ENCODE measurements at regions not wholly inside any gene's neighbourhood (a gene's known extent, or its start where the extent isn't known, plus 50 kb on each side); places are given as distances from the start of the nearest gene placed in this dataset.

GRCh38 chr5:153101235-153102180 is 389.0 kb upstream of the GRIA1 start:
- DNase-seq (ENCODE audit: low read depth, low spot score): no peak

DNA sequence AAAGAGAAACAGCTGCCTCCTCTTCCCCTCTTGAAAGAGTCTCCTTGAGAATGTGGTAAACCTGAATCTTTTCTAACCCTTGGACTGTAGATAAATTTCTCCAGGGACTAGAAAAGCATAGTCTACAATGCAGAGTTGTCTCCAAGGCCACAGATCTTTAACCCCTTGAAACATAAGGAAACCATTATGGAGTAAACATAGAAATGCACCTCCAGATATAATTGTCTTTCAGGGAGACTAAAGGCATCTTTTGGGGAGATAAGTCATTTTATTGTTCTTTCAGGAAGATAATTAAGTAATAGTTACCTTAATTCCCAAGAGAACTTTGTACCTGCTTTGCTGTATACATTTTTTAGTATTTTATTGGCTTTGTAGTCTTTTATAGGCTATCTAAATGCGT is 373.6 kb upstream of the GRIA1 start:
- DNase-seq (ENCODE audit: low read depth, low spot score): no peak

DNA sequence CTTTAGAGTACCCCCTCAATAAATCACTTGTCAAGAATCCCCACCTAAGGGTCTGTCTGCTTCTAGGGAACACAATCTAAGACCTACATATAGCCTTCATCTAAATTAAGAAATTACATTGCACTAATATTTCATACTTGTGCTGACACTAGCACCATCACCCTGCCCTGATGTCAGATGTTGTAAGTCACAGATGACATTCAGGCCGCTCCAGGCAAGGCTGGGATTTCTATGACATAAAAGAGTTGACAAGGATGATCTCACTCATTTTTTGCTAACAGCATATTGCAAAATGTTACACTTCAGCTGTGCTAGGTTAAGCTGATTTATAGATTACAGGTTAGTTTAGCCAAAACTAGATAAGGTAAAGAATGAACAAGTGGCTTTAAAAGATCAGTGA is 372.5 kb upstream of the GRIA1 start:
- DNase-seq (ENCODE audit: low read depth, low spot score): no peak

DNA sequence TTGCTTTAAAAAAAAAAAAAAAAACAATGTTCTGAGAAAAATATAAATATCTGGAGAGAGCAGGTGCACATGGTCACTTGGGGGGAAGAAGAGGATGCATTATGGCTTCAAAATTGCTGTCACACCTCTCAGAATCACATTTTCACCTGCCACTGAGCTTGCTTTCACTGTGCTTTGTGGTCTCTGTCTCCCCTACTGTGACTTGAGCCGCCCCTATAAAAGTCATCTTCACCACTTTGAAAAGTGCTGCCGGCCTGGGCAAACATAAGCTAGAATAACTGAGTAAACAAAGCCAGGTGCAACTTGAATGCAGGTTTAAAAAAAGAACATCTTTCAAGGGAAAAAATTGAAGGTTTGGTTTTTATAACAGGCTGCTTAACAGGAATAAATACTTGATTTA is 368.1 kb upstream of the GRIA1 start:
- no peak for DNase-seq (ENCODE audit: low read depth, low spot score)

DNA sequence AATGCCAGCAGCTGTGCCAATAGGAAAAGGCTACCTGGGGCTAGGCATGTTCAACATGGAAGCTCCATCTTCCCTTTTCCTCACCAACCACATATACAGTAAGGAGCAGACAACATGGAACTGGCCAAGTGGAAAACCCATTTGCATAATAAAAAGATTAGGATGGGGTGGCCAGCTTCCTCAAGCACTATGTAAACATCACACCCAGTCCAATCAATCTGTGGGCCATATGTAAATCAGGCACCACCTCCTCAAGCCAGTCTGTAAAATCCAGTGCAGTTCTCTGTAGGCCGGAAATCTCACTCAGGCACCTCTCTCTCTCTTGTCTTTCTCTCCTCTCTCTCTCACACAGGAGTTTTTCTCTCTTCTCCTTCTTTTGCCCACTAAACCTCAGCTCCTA is 360.2 kb upstream of the GRIA1 start:
- no peak for DNase-seq (ENCODE audit: low read depth, low spot score)

DNA sequence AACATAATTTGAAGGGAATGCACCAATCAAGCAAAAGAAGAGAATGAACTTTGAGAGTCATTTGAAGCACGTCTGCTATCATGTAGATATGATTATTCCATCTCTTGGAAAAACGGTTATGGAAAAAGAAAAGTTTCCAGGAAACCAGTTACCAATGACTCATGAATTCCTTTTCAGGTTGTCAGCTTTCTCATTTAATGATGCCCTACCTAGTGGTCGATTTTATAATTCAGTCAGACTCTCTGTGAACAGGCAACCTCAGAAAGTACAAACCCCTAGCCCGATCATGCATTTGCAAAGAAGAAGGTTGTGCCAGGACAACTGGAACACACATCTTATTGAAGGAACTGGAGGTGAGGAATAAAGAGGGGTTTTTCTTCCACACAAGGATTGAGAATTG is 355.1 kb upstream of the GRIA1 start:
- DNase-seq (ENCODE audit: low read depth, low spot score): no peak

DNA sequence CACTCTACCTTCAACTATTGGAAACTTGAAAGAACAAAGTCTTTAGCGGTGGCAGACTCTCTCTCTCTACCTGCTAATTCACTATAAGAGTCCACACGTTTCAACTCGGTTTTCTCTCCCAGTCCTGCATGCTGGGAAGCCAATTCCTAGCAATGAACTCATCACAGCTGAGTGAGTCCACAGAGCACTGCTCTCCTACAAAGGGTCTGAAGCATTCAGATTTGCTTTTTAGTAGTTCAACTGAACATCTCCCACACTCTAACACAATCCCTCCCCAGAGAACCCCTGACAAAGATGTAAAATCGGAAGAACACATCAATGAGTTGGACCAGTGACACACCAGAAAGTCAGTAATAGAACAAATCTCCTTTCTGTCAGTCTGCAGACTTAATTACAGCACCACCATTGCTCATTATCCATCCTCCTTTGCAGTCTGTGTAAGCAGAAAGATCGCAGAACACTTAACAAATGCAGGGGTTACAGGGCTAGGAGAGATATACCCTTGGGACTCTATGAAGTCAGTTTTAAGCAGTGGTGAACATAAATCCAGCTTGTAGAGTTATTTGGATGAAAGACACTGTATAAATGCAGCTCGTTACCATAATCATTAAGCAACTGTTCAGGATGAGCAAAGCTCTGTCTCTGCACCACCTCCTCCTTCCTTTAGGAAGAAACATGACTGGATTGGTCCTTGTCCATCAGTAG is 353.4 kb upstream of the GRIA1 start:
- no peak for DNase-seq (ENCODE audit: low read depth, low spot score)

DNA sequence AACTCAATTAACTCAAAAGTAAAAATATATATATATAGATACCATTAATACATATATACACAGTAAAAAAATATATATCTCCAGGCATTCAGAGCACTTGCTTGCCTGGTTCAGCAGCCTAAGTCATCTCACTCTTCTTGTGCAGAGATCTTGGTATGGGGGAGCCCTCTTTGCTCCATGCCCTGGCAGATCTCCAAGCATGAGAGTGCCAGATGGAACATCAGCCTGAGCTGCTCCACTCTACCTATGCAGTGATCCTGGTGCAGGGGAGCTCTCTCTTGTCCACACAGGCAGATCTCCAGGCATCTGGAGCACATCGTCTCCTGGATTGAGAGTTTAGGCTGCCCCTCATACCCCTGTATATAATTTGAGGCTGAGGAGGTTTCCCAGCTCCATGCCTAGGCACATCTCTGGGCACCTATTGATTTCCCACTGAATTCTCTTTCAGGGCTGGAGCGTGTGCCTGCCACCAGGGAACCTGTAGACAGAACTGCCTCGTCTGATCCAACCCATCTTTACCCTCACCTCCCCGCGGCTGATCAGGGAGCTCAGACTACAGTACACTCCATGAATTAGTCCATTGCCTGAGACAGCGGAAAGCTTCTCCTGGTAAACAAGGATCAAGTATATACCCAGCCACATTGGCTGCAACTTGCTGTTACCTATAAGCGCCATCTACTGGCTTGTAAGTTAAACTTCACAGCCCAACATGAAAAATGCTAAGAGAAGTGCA is 342.4 kb upstream of the GRIA1 start:
- DNase-seq (ENCODE audit: low read depth, low spot score): peak; percentile 55

GRCh38 chr5:153148624-153148976 is 341.9 kb upstream of the GRIA1 start:
- DNase-seq (ENCODE audit: low read depth, low spot score): no peak

DNA sequence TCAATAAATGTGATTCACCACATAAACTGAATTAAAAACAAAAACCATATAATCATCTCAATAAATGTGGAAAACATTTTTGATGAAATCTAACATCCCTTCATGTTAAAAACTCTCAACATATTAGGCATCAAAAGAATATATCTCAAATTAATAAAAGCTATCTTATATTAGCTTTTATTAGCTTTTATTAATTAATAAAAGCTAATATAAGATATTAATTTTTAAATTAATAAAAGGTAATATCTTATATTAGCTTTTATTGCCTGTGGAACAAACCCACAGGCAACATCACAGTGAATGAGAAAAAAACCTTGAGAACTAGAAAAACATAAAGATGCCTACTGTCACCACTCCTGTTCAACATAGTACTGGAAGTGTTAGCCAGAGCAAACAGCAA is 338.9 kb upstream of the GRIA1 start:
- no peak for DNase-seq (ENCODE audit: low read depth, low spot score)

DNA sequence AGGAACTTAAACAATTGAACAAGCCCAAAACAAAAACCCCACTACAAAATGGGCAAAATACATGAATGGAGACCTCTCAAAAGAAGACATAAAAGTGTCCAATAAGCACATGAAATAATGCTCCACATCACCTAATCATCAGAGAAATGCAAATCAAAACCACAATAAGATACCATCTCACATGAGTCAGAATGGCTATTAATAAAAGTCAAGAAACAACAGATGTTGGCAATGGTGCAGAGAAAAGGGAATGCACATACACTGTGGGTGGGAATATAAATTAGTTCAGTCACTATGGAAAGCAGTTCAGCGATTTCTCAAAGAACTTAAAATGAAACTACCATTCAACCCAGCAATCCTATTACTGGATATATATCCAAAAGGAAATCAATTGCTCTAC is 337.4 kb upstream of the GRIA1 start:
- DNase-seq (ENCODE audit: low read depth, low spot score): no peak

DNA sequence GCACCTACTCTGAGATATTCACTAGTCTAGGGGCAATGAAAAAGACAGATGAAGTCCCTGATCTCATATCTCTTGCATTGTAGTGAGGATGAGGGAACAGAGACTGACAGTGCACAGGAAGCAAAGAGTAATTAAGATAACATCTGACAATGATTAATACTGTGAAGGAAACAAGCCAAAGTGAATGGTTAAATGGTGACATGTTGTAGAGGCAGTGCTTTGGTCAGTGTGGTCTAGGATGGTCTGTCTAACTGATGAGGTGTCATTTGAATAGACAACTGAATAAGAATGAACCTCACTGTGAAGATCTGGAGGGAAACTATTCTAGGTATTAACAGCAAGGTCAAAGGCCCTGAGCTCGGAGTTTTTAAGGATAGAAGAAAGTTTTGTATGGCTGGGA is 333.3 kb upstream of the GRIA1 start:
- DNase-seq (ENCODE audit: low read depth, low spot score): no peak

DNA sequence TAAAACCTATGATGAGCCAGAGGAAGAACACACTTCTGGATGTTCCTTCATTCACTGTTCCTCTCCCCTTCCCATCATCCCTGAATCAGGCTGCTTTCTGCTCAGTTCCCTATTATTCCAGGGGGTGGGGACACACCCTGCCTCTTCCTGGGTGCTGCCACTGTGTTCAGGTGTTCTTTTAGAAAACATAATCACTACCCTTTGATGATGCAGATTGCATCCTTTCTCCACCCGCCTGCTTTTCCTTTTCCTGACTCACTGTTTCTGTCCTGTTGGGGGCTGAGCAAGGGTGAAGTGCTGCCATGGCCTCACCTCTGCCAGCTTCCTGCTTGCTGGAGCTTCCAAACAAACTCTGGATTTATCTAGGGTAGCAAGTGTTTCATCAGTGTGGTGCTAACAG is 331.9 kb upstream of the GRIA1 start:
- DNase-seq (ENCODE audit: low read depth, low spot score): no peak

DNA sequence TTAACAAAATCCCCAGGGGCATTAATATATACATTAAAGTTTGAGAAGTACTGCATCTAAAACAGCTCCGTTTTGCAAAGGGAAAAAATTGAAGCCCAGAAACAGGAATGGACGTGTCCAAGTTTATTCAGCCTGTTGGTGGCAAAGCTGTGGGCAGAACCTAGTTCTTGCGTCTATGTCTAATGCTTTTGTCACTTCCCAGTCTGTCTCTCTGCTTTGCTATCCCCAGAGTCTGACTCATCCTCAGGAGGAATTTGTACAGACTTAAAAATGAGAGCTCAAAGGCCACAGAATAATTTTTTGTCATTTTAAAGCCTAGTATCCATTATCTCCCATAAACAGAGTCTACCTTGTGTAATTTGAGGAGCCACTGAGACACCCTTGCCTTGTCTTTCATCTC is 330.9 kb upstream of the GRIA1 start:
- DNase-seq (ENCODE audit: low read depth, low spot score): no peak

DNA sequence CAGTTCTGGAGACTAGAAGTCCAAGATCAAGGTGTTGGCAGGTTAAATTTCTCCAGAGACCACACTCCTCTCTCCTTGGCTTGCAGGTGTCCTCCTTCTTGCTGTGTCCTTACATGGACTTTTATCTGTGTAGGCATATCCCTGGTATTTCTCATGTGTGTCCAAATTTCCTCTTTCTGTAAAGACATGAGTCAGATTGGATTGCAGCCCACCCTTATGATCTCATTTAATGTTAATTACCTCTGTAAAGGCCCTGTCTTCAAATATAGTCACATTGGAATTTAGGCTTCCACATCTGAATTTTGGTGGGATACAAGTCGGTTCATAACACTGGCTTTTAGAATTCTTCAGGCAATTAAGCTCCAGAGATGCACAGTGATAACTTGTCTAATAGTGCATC is 322.2 kb upstream of the GRIA1 start:
- DNase-seq (ENCODE audit: low read depth, low spot score): no peak

DNA sequence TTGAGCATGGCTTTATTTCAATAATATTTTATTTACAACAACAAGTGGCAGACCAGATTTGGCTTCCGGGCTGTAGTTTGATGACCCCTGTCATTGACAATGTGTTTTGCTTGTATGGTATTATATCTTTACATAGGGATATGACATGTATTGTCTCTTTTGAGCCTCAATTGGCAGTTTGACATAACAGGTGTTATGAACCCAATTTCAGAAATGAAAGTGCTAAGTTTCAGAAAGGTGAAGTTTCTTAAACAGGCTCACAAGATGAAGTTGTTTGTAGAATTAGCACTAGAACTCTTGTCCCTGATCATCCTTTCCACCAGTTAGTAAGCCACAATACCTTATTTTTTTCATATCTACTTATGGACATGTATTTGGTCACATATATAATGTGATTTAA is 303.0 kb upstream of the GRIA1 start:
- no peak for DNase-seq (ENCODE audit: low read depth, low spot score)

DNA sequence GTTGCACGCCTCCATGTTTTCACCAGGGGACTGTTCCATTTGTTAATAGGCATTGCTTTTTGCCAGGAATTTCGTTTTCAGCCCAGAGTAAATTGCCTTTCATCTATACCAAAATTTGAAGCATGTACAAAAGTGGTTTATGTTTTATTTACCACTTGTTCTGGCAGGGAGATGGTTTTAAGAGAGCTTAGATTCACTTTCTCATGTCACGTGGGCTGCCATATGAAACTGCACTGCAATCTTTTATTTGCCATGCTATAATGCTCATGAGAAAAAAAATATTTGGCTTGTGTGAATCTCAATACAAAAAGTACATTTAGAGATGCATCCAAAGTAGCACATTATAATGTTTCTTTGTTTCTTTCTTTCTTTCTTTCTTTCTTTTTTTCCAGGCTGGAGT is 284.1 kb upstream of the GRIA1 start:
- no peak for DNase-seq (ENCODE audit: low read depth, low spot score)

- no peak for DNase-seq (ENCODE audit: low read depth, low spot score)
Measured at GRCh38 chr5:153209016-153209415, 281.5 kb upstream of the GRIA1 start.

GRCh38 chr5:153209687-153210086 is 280.8 kb upstream of the GRIA1 start:
- DNase-seq (ENCODE audit: low read depth, low spot score): no peak

- DNase-seq (ENCODE audit: low read depth, low spot score): peak; percentile 33
Measured at GRCh38 chr5:153211076-153211475, 279.4 kb upstream of the GRIA1 start.

- DNase-seq (ENCODE audit: low read depth, low spot score): no peak
Measured at GRCh38 chr5:153212471-153212870, 278.0 kb upstream of the GRIA1 start.

- no peak for DNase-seq (ENCODE audit: low read depth, low spot score)
Measured at GRCh38 chr5:153222936-153223335, 267.5 kb upstream of the GRIA1 start.

- DNase-seq (ENCODE audit: low read depth, low spot score): no peak
Measured at GRCh38 chr5:153223376-153223775, 267.1 kb upstream of the GRIA1 start.

Measured in ELF-1 (cell line).